ENCODE measurements at regions not wholly inside any gene's neighbourhood (a gene's known extent, or its start where the extent isn't known, plus 50 kb on each side); places are given as distances from the start of the nearest gene placed in this dataset.

DNA sequence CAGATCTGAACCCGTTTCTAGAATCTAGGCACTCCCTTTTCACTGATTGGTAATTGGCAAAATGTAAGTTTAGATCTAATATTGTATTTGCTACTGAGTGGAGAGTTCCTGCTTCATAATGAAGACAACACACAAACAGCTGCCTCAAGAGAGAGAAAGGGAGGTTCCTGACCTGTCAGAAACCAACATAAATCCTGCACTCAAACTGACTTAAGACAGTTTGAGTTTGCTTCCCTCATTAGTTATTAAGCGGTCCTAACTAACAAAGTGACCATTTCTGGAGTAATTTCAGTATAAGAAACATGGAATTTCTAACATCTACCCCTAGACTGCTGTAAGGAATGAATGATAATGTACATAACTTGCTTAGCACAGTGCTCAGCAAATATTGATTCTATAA is 191.2 kb downstream of the METTL4 start:
- TF ChIP-seq, protein P1, sequence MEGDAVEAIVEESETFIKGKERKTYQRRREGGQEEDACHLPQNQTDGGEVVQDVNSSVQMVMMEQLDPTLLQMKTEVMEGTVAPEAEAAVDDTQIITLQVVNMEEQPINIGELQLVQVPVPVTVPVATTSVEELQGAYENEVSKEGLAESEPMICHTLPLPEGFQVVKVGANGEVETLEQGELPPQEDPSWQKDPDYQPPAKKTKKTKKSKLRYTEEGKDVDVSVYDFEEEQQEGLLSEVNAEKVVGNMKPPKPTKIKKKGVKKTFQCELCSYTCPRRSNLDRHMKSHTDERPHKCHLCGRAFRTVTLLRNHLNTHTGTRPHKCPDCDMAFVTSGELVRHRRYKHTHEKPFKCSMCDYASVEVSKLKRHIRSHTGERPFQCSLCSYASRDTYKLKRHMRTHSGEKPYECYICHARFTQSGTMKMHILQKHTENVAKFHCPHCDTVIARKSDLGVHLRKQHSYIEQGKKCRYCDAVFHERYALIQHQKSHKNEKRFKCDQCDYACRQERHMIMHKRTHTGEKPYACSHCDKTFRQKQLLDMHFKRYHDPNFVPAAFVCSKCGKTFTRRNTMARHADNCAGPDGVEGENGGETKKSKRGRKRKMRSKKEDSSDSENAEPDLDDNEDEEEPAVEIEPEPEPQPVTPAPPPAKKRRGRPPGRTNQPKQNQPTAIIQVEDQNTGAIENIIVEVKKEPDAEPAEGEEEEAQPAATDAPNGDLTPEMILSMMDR (IDR thresholded peaks at IDR 0.05; ENCODE audit: borderline replicate concordance, extremely low read depth, low read length, poor library complexity, severe bottlenecking) = no peak
- no peak for TF ChIP-seq EZH2 (IDR thresholded peaks at IDR 0.05; ENCODE audit: borderline replicate concordance, low read depth, low read length, severe bottlenecking)

Data from DND-41 (cell line).